ENCODE measurements at regions not wholly inside any gene's neighbourhood (a gene's known extent, or its start where the extent isn't known, plus 50 kb on each side); places are given as distances from the start of the nearest gene placed in this dataset.
"Not testable (repeated sequence)": the region's sequence is repeated elsewhere in the genome, so short reads cannot be mapped to it uniquely, and the experiment has no call there.

DNA sequence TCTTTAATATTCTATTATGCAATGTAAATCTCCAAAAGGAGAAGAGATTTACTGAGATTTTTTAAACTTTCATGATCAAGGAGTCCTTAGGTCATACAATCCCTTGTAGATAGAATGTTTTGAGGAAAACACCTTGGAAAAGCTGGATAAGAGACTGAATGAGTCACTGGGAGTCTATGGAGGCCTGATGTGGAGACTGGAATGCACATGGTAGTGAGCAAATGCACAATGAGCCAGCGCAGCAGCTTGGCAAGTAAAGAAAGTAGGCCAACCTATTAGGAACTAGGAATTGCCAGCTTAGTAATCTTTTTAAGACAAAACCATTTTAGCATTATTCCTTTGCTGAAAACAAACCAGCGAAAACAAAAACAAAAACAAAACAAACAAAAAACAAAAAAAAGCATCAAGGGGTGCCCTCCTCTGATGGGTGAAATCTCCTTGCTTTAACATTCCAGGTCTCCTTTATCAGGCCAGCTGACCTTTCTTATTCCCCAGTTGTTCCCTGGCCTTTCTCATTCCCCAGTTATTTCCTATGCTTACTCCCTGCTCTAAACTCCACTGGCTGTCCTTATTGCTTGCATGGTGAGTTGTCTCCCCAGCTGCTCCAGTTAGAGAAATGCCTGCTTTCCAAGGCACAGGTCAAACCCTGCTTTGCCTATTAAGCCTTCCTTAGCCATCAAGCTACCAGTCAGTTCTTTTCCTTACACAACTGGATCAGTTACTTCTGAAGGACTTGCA lies 135.8 kb downstream of the PLCE1 start:
- DNase-seq: no peak

- DNase-seq: no peak
Measured at GRCh38 chr10:94131885-94132284, 138.2 kb downstream of the PLCE1 start.

GRCh38 chr10:94133239-94133638 lies 139.5 kb downstream of the PLCE1 start:
- DNase-seq: no peak

DNA sequence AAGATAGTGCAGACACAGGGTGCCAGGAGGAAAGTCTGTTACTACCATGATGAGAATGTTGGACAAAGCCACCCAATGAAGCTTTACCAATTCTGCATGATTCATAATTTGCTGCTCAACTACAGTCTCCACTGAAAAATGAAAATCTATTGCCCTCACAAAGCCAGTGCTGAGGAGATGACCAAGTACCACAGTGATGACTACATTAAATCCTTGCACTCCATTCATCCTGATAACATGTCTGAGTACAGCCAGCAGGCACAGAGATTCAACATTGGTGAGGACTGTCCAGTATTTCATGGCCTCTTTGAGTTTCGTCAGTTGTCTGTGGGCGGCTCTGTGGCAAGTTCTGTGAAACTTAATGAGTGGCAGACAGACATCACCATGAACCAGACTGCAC lies 144.0 kb downstream of the PLCE1 start:
- DNase-seq: no peak

DNA sequence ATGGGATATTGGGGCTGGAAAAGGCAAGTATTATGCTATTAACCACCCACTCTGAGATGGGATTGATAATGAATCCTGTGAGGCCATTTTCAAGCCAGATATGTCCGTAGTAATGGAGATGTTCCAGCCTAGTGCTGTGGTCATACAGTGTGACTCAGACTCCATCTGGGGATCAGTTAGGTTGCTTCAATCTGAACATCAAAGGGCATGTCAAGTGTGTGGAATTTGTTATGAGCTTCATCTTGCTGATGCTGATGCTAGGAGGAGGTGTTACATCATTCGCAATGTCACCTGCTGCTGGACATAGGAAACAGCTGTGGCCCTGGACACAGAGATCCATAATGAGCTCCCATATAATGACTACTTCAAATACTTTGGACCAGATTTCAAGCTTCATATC lies 144.7 kb downstream of the PLCE1 start:
- DNase-seq: no peak

DNA sequence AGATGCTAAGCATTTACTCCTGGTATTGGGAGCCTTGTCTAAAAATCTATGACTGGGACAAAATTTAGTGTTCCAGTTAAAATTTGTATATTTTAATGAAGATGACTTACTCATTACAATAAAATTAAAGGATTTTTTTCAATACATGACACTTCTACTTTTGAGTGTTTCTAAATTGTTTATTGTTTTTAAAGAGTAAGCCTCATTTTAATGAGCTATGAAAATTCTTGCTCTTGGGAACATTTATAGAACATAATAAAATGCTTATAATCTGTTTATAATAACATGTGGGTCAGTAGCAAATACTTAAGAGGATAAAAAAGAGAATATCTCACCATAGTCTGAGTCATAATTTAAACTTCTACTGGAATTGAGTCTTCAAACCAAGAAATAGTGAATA lies 149.5 kb downstream of the PLCE1 start:
- no peak for DNase-seq

- no peak for DNase-seq
Measured at GRCh38 chr10:94146313-94146712, 152.6 kb downstream of the PLCE1 start.

DNA sequence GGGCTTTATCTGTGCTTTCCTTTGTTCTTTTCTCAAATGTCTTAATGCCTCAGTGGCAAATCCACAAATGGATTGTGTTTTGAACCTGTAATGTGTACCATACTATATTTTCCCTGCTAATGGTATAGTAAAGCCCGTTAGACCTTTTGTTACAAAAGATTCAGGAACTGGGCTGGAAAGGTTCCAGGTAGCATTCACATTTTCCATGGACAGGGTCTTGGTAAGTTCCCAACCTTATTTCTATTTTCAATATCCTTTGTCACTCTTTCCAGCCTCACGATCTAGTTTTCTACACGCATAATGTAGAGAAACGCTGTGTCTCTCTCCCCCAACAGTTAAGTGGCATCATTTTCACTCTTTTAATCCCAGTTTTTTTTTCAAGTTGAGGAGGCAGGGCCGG lies 153.0 kb downstream of the PLCE1 start:
- no peak for DNase-seq

GRCh38 chr10:94149702-94150101 lies 156.0 kb downstream of the PLCE1 start:
- DNase-seq: no peak

DNA sequence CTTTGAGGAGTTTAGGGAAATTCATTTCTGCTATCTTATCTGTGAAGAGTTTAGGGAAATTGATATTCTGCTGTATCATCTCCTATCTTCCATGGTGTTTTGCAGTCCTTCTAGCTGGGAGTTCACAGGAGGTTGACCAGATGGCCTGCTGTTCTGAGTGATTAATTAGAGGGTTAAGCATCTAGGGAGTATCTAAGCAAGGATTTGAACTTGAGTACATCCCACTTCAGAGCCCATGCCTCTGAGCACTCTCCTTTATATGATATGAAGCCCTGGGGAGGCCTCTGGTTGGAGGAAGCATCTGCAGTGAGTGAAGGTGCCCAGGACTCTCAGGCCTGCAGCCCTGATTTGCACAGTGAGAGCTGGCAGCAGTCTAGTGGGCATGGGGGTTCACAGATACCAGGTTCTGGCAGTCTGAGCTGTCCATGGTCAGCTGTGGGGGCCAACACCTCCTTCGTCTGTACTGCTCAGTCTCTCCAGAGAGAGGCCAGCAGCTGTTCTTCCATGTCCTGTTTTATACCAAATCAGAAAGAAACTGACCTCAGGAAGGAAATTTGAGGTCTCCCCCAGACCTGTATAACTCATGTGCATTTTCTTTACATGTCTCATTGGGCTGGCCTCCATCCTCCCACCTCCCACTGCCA lies 156.9 kb downstream of the PLCE1 start:
- DNase-seq: no peak

DNA sequence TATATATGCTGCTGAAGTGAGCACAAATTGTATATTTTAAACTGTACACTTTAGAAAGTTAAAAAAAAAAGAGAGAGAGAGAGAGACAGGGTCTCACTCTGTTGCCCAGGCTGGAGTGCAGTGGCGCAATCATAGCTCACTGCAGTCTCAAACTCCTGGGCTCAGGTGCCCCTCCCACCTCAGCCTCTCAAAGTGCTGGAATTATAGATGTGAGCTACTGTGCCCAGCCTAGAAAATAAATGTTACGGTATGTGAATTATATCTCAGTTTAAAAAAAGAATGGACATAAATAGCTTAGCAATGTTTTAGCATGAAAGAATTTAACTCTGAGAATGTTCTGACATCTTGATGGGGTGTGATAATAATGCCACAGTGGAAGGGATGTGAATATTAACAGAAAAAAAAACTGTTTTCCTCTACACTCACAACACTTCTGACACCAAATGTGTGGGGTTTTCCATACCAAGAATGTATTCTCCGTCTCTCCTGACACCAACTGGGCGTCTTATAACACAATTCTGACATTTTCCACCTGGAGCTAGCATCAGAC lies 162.1 kb downstream of the PLCE1 start:
- no peak for DNase-seq

DNA sequence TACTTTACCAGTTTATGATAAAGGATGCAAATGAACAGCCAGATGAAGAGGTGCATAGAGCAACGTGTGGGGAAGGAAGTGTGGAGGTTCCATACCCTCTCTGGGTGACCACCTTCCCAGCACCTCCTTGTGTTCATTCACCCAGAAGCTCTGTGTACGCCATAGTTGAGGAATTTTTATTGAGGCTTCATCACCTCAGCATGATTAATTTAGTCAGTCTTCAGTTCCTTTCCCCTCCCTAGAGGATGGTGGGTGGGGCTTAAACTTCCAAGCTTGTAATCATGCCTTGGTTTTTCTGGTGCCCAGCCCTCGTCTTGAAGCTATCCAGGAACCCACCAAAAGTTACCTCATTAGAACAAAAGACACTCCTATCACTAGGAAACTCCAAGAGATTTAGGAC lies 162.7 kb downstream of the PLCE1 start:
- no peak for DNase-seq

GRCh38 chr10:94165158-94165611 lies 171.5 kb downstream of the PLCE1 start:
- not testable (repeated sequence) for DNase-seq

GRCh38 chr10:94172332-94172731 lies 178.6 kb downstream of the PLCE1 start:
- no peak for DNase-seq

DNA sequence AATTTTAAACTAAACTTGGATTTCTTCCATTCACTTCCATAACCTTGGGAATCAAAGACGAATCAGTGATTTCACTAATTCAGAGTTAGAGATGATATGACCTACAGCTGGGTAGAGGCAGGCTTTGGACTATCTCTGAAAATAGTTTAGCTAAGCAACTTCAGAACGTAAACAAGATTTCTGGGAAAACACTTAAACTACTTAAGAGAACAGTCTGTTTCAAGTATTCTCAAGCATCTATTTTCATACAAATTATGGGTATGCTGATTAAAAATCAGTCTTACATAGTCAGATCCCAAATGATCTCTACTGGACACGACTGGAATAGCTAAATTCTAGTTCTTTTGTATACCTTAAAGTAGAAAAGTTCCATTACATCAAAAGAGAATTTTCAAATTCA lies 179.9 kb downstream of the PLCE1 start:
- no peak for DNase-seq

DNA sequence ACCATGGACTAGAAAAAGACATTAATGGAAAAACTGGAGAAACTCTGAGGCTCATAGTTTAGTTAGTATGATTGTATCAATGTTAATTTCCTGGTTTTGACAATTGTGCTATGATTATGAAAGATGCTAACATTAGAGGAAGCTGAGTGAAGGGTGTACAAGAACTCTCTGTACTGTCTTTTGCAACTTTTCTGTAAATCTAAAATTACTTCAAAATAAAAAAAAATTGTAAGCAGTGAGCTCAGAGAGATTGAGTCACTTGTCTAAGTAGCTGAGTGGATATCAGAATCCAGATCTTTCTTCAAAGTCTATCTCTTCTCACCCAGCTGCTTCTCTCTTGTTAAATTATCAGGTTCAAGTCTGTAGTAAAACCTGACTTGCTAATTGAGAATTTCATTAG lies 181.1 kb downstream of the PLCE1 start:
- DNase-seq: no peak

GRCh38 chr10:94178475-94179253 lies 184.1 kb downstream of the NOC3L start:
- no peak for DNase-seq

DNA sequence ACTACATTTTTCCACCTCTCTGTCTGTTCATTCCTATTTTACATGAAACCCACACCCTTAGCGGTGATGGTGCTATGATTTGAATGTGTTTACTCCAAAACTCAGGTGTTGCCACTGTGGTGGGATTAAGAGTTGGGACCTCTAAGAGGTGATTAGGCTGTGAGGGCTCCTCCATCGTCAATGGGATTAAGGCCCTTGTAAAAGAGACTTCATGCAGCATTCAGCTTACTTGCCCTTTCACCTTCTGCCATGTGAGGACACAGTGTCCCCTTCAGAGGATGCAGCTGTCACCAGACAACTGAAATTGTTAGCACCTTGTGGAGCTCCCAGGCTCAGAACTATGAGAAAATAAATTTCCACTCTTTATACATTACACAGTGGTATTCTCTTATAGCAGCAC lies 182.2 kb downstream of the NOC3L start:
- no peak for DNase-seq

DNA sequence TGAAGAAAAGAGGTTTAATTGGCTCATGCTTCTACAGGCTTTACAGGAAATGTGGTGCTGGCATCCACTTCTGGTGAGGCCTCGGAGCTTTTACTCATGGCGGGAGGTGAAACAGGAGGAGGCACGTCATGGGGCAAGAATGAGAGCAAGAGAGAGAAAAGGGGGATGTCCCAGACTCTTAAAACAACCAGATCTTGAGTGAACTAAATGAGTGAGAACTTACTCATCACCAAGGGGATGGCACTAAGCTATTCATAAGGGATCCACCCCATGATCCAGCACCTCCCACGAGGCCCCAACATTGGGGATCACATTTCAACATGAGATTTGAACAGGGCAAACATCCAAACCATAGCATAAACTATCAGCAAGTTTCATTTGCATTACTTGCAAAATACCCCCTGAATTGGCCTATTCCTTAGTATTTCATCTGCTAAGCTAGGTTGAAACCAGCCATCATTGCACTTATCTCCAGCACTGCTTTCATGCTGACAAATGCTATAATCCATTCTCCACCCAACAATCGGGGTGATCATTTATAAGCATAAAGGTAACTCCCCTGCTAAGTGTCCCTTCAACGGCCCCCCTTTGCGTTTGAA lies 179.0 kb downstream of the NOC3L start:
- peak; percentile 3 for DNase-seq

- DNase-seq: no peak
Measured at GRCh38 chr10:94186722-94187121, 176.0 kb downstream of the NOC3L start.

DNA sequence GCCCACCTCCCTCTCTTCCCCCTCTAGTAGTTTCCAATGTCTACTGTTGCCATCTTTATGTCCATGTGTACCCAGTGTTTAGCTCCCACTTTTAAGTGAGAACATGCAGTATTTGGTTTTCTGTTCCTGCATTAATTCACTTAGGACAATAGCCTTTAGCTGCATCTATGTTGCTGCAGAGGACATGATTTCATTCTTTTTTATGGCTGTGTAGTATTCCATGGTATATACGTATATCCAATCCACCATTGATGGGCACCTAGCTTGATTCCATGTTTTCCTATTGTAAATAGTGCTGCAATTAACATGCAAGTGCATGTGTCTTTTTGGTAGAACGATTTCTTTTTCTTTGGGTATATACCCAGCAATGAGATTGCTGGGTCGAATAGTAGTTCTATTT lies 170.4 kb downstream of the NOC3L start:
- DNase-seq: no peak

- DNase-seq: no peak
Measured at GRCh38 chr10:94192974-94193373, 169.8 kb downstream of the NOC3L start.

GRCh38 chr10:94193466-94193924 lies 169.2 kb downstream of the NOC3L start:
- no peak for DNase-seq
